Neural progenitor cell (in vitro differentiated cells): ENCODE measurements at regions not wholly inside any gene's neighbourhood (a gene's known extent, or its start where the extent isn't known, plus 50 kb on each side); places are given as distances from the start of the nearest gene placed in this dataset.

Experiments used
- DNase-seq: peaks from one replicate; pipeline ENCODE4 v3.0.0-alpha.2; 2016; ENCODE audit warnings: low spot score
- H2AFZ ChIP-seq: fragments of 200-600 bp; sonication (generic); replicated peaks from 2 replicates; pipeline ENCODE4 v1.6.1; 2016; ENCODE audit warnings: antibody characterized with exemption
- H3F3A ChIP-seq: fragments of 200-600 bp; sonication (generic); 2 replicates; pipeline ENCODE4 v1.6.1; 2016; ENCODE audit warnings: antibody characterized with exemption, low read depth
- H3K27ac ChIP-seq: fragments of 200-600 bp; sonication (generic); 2 replicates; pipeline ENCODE4 v1.5.1; 2016; ENCODE audit warnings: mild to moderate bottlenecking
- H3K27me3 ChIP-seq: fragments of 200-600 bp; sonication (generic); 2 replicates; pipeline ENCODE4 v1.6.1; 2016; ENCODE audit warnings: mild to moderate bottlenecking, moderate library complexity
- H3K36me3 ChIP-seq: fragments of 200-600 bp; sonication (generic); 2 replicates; pipeline ENCODE4 v1.5.1; 2016
- H3K4me1 ChIP-seq: fragments of 200-600 bp; sonication (generic); 2 replicates; pipeline ENCODE4 v1.6.1; 2016; ENCODE audit warnings: mixed run types
- H3K4me2 ChIP-seq: fragments of 200-600 bp; sonication (generic); 2 replicates; pipeline ENCODE4 v1.6.1; 2016
- H3K4me3 ChIP-seq: fragments of 200-600 bp; sonication (generic); 2 replicates; pipeline ENCODE4 v1.5.1; 2016
- H3K79me2 ChIP-seq: fragments of 200-600 bp; sonication (generic); 2 replicates; pipeline ENCODE4 v1.6.1; 2016; ENCODE audit warnings: low read depth
- H3K9ac ChIP-seq: fragments of 200-600 bp; sonication (generic); 2 replicates; pipeline ENCODE4 v1.6.1; 2016
- H3K9me3 ChIP-seq: fragments of 200-600 bp; sonication (generic); 2 replicates; pipeline ENCODE4 v1.5.1; 2016; ENCODE audit warnings: low read depth
- H4K20me1 ChIP-seq: fragments of 200-600 bp; sonication (generic); 2 replicates; pipeline ENCODE4 v1.6.1; 2016; ENCODE audit warnings: low read depth
- H3K27ac Mint-ChIP-seq: 3 replicates; pipeline ENCODE4 v1.8.0; 2021; ENCODE audit warnings: mixed read lengths
- H3K27me3 Mint-ChIP-seq: 2 replicates; pipeline ENCODE4 v1.8.0; 2022; ENCODE audit warnings: low read depth, mild to moderate bottlenecking, inconsistent platforms, moderate library complexity, mixed read lengths; ENCODE audit not compliant: insufficient read depth
- H3K36me3 Mint-ChIP-seq: 3 replicates; pipeline ENCODE4 v1.8.0; 2021; ENCODE audit warnings: mixed read lengths
- H3K4me1 Mint-ChIP-seq: 3 replicates; pipeline ENCODE4 v1.8.0; 2021; ENCODE audit warnings: mixed read lengths
- H3K4me3 Mint-ChIP-seq: 3 replicates; pipeline ENCODE4 v1.8.0; 2021; ENCODE audit warnings: mild to moderate bottlenecking, moderate library complexity, mixed read lengths
- H3K9me3 Mint-ChIP-seq: 3 replicates; pipeline ENCODE4 v1.8.0; 2020; ENCODE audit warnings: mixed read lengths
- CTCF ChIP-seq: fragments of 200-600 bp; sonication (generic); IDR thresholded peaks from 2 replicates; pipeline ENCODE4 v1.5.1; 2017; ENCODE audit warnings: antibody characterized with exemption, mild to moderate bottlenecking
- EZH2 ChIP-seq: fragments of 200-600 bp; sonication (generic); IDR thresholded peaks from 2 replicates; pipeline ENCODE4 v1.6.1; 2017; ENCODE audit warnings: antibody characterized with exemption, mild to moderate bottlenecking, moderate library complexity
- EZH2phosphoT487 ChIP-seq: fragments of 200-600 bp; sonication (generic); IDR thresholded peaks from 2 replicates; pipeline ENCODE4 v1.6.1; 2017; ENCODE audit warnings: antibody characterized with exemption

GRCh38 chr6:118712969-118713368, 61.6 kb upstream of the CEP85L start:
- Mint-ChIP-seq H3K27ac (no peak overlapping the region), H3K4me1 (peaks cover 22% of the 10 kb centered on the region), H3K36me3 (no peaks in the 10 kb centered on the region), H3K4me3 (no peak overlapping the region), H3K27me3 (peaks cover 7% of the 10 kb centered on the region), H3K9me3 (peaks cover 9% of the 10 kb centered on the region)
- H3K4me3 ChIP-seq = no peak overlapping the region
- no peak overlapping the region for H2AFZ ChIP-seq
- H3K36me3 ChIP-seq = no peaks in the 10 kb centered on the region
- no peaks in the 10 kb centered on the region for H3K4me1 ChIP-seq
- no peak overlapping the region for H3K27ac ChIP-seq
- TF ChIP-seq EZH2phosphoT487 (no peak), EZH2 (no peak), CTCF (no peak)
- no peak for DNase-seq
- no peaks in the 10 kb centered on the region for H4K20me1 ChIP-seq
- no peaks in the 10 kb centered on the region for H3F3A ChIP-seq
- no peaks in the 10 kb centered on the region for H3K79me2 ChIP-seq
- no peak overlapping the region for H3K9ac ChIP-seq
- H3K27me3 ChIP-seq = no peaks in the 10 kb centered on the region
- H3K9me3 ChIP-seq = no peaks in the 10 kb centered on the region
- no peak overlapping the region for H3K4me2 ChIP-seq

GRCh38 chr6:118710616-118711015, 59.2 kb upstream of the CEP85L start:
- Histone ChIP-seq H3K36me3 (no peaks in the 10 kb centered on the region), H2AFZ (no peak overlapping the region), H3K4me2 (no peak overlapping the region), H3F3A (no peaks in the 10 kb centered on the region), H3K4me3 (no peak overlapping the region), H3K9me3 (no peaks in the 10 kb centered on the region), H3K4me1 (peaks cover 13% of the 10 kb centered on the region), H3K27me3 (no peaks in the 10 kb centered on the region), H3K79me2 (no peaks in the 10 kb centered on the region), H3K27ac (no peak overlapping the region), H4K20me1 (no peaks in the 10 kb centered on the region), H3K9ac (no peak overlapping the region)
- peaks cover 34% of the 10 kb centered on the region for H3K4me1 Mint-ChIP-seq
- no peaks in the 10 kb centered on the region for H3K36me3 Mint-ChIP-seq
- no peak overlapping the region for H3K27ac Mint-ChIP-seq
- H3K4me3 Mint-ChIP-seq = no peak overlapping the region
- TF ChIP-seq EZH2 (no peak), EZH2phosphoT487 (no peak), CTCF (no peak)
- H3K9me3 Mint-ChIP-seq = peaks cover 4% of the 10 kb centered on the region
- H3K27me3 Mint-ChIP-seq = peaks cover 5% of the 10 kb centered on the region
- DNase-seq = no peak

DNA sequence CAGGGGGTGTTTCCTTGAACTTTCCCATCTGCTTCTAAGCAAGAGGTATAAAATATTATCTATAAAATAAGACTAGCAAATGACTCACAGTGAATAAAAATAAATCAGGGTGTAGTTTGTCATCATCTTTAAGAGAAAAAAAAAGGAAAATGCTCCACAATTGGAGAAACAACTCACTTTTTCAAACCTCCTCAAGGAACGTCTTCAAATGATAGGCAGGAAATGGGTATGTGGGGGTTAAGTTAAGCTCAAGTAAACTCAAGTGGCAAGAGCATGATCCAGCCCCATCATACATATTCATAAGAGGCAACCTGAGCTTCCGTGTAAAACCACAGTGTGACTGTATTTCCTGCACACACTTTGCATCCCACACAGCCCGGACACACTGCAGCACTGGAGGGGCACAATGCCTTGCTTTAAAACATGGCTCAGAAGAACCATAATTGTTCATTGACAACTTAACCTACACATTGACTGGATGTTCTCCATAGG, 58.5 kb upstream of the CEP85L start:
- H3K27me3 ChIP-seq = no peaks in the 10 kb centered on the region
- TF ChIP-seq CTCF (no peak), EZH2phosphoT487 (no peak), EZH2 (no peak)
- H3K27me3 Mint-ChIP-seq = peaks cover 3% of the 10 kb centered on the region
- peak overlapping the region; percentile 29 for H2AFZ ChIP-seq
- no peaks in the 10 kb centered on the region for H3K36me3 ChIP-seq
- H3K4me1 ChIP-seq = peaks cover 20% of the 10 kb centered on the region
- DNase-seq = no peak
- H3K4me1 Mint-ChIP-seq = peaks cover 42% of the 10 kb centered on the region
- H3K4me3 Mint-ChIP-seq = no peak overlapping the region
- no peaks in the 10 kb centered on the region for H3K9me3 Mint-ChIP-seq
- H3K36me3 Mint-ChIP-seq = no peaks in the 10 kb centered on the region
- no peak overlapping the region for H3K4me2 ChIP-seq
- H3K79me2 ChIP-seq = no peaks in the 10 kb centered on the region
- no peaks in the 10 kb centered on the region for H3F3A ChIP-seq
- H3K9me3 ChIP-seq = no peaks in the 10 kb centered on the region
- no peak overlapping the region for H3K4me3 ChIP-seq
- H4K20me1 ChIP-seq = no peaks in the 10 kb centered on the region
- H3K27ac ChIP-seq = no peak overlapping the region
- no peak overlapping the region for H3K9ac ChIP-seq
- peak overlapping the region; percentile 61 for H3K27ac Mint-ChIP-seq
